ENCODE measurements at regions not wholly inside any gene's neighbourhood (a gene's known extent, or its start where the extent isn't known, plus 50 kb on each side); places are given as distances from the start of the nearest gene placed in this dataset.

GRCh38 chr17:43334738-43335402, 63.9 kb upstream of the ARL4D start:
- no peak overlapping the region for H3K4me2 ChIP-seq (ENCODE audit: insufficient read depth, low read length)
- no peak for TF ChIP-seq MIER1 (IDR thresholded peaks at IDR 0.05; ENCODE audit: low read depth)
- TF ChIP-seq PCBP1 (IDR thresholded peaks at IDR 0.05; ENCODE audit: low read depth, low read length, poor library complexity, severe bottlenecking), result no peak
- no peak for TF ChIP-seq CTCF (IDR thresholded peaks at IDR 0.05 in 2 of 3, conservative IDR thresholded peaks at IDR 0.05 in 1 of 3; ENCODE audit: insufficient read depth in 2 of 3, low read depth in 1 of 3, low read length in 3 of 3)
- TF ChIP-seq BRF1 (IDR thresholded peaks at IDR 0.05; ENCODE audit: borderline replicate concordance, extremely low read depth, insufficient read length), result no peak
- no peak for TF ChIP-seq PCBP2 (IDR thresholded peaks at IDR 0.05; ENCODE audit: low read depth, low read length, poor library complexity, severe bottlenecking)
- TF ChIP-seq TFE3 (CRISPR knock-in tag; IDR thresholded peaks at IDR 0.05), result peak; percentile 83
- TF ChIP-seq KDM1A (IDR thresholded peaks at IDR 0.05), result no peak
- TF ChIP-seq ZBTB11 (CRISPR knock-in tag; IDR thresholded peaks at IDR 0.05), result peak in 1 of 3 experiments; percentile 61; a peak in 1 of 6 replicates
- TF ChIP-seq ZNF143 (CRISPR knock-in tag; IDR thresholded peaks at IDR 0.05), result no peak
- no peak for TF ChIP-seq CBFA2T2 (conservative IDR thresholded peaks at IDR 0.05)
- TF ChIP-seq KDM4B (IDR thresholded peaks at IDR 0.05; ENCODE audit: borderline replicate concordance in 2 of 2, low read depth in 1 of 2), result no peak
- TF ChIP-seq NR2C2 (CRISPR knock-in tag; IDR thresholded peaks at IDR 0.05), result no peak
- no peak for TF ChIP-seq NR2C2 (tag; IDR thresholded peaks at IDR 0.05)

More at GRCh38 chr17:43334738-43335402, 63.9 kb upstream of the ARL4D start:
- H3K9me3 ChIP-seq (replicated peaks; ENCODE audit: control insufficient read depth, insufficient read depth, low read depth, low read length), result no peaks in the 10 kb centered on the region
- intact Hi-C loops (cut with micrococcal nuclease), result no loop called here
- in situ Hi-C loops (cut with MboI), result loop anchor here (5.0 kb wide), 1 partner anchor 53 kb away; no protein-coding TSS in a partner anchor
- H3K4me3 ChIP-seq, result no peak overlapping the region
- no peaks in the 10 kb centered on the region for H3K36me3 ChIP-seq (ENCODE audit: control insufficient read depth, insufficient read depth, low read length)
- ATAC-seq (no peak), FAIRE-seq (no peak), DNase-seq (ENCODE audit: extremely low read depth in 1 of 4, low spot score in 3 of 4) (no peak)
- 25% methylated on average over 7 of the region's 7 CpGs for WGBS (ENCODE audit: insufficient coverage, low coverage, missing lambda C conversion rate)
- H3K9ac ChIP-seq (ENCODE audit: insufficient read depth in 1 of 2, low read depth in 2 of 2, low read length in 2 of 2), result no peak overlapping the region
- ChIA-PET CTCF (ENCODE audit: low intra/inter-chr PET ratio) (interaction anchor here (1.8 kb wide), 1 partner anchor 25 kb away, joined by 10 read pairs; no protein-coding TSS in a partner anchor), POLR2A (interaction anchor here (0.7 to 1.1 kb wide), 4 partner anchors 19 to 148 kb away, joined by 3 to 6 read pairs (median 3); no protein-coding TSS in a partner anchor)
- no peaks in the 10 kb centered on the region for H3K9me1 ChIP-seq (ENCODE audit: control insufficient read depth, insufficient read depth, low read length)
- no peaks in the 10 kb centered on the region for H3K79me2 ChIP-seq (ENCODE audit: control insufficient read depth, insufficient read depth, low read length)
- no TSS peak for BruUV-seq (replicated peaks)
- H3K27ac ChIP-seq (ENCODE audit: extremely low read depth, low read depth, low read length), result no peak overlapping the region
- no peaks in the 10 kb centered on the region for H4K20me1 ChIP-seq (replicated peaks; ENCODE audit: control insufficient read depth, insufficient read depth, low read length)
- H3K27me3 ChIP-seq (ENCODE audit: control insufficient read depth in 2 of 2, insufficient read depth in 2 of 2, low read length in 2 of 2), result no peaks in the 10 kb centered on the region
- H3K4me1 ChIP-seq (replicated peaks in 1 of 2; ENCODE audit: control insufficient read depth in 2 of 2, insufficient read depth in 2 of 2, low read length in 2 of 2), result no peaks in the 10 kb centered on the region; a peak in 1 of 5 replicates
- no peak overlapping the region for H2AFZ ChIP-seq (ENCODE audit: low read depth, low read length)
